ENCODE measurements at regions not wholly inside any gene's neighbourhood (a gene's known extent, or its start where the extent isn't known, plus 50 kb on each side); places are given as distances from the start of the nearest gene placed in this dataset.

DNA sequence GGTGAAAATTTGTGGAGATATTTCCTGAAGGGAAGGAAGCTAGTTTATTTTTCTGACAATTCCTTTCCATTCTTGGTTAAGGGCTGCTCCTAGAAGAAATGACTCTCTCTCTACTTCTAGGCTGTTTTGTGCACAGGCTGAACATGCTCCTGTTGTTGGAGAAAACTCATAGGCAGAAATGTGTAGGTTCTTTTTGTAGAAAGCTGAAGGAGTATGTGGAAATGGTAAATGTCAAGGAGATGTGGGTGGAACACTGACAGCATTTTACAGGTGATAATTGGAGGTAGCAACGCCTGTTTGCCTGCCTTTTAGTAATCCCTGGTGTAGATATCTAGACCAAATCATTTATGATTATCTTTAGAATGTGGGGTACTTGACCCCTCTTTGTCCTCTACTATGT lies 322.2 kb upstream of the TBC1D5 start:
- TF ChIP-seq CTCF (IDR thresholded peaks at IDR 0.05; ENCODE audit: low read depth, low read length, poor library complexity, severe bottlenecking) (no peak), EZH2phosphoT487 (IDR thresholded peaks at IDR 0.05; ENCODE audit: borderline replicate concordance, low read length) (no peak)
